Ammon's horn (tissue), 1 donor: ENCODE measurements at regions not wholly inside any gene's neighbourhood (a gene's known extent, or its start where the extent isn't known, plus 50 kb on each side); places are given as distances from the start of the nearest gene placed in this dataset.

Experiments
- DNase-seq: peaks from one replicate; pipeline ENCODE4 v3.0.0-alpha.2; 2016; ENCODE audit warnings: low spot score

DNA sequence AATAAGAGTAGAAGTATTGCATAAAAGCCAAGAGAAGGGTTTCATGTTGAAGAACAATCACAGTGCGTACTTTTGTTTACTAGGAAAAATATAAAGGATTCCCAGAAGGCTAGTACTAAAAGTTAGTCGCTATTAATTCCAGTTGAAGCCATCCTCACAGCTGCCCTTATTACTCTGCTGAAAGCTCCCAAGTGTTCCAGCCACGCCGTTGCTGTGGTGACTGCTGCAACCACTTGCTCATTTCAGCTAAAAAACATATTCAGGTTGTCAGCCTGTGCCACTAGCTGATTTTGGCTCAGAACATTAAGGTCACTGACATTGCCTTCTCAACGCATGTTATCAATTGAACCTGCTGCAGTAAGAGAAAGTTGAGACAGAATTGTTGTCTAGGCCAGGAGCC lies 87.1 kb upstream of the FNDC3A start:
- DNase-seq = peak; percentile 29

DNA sequence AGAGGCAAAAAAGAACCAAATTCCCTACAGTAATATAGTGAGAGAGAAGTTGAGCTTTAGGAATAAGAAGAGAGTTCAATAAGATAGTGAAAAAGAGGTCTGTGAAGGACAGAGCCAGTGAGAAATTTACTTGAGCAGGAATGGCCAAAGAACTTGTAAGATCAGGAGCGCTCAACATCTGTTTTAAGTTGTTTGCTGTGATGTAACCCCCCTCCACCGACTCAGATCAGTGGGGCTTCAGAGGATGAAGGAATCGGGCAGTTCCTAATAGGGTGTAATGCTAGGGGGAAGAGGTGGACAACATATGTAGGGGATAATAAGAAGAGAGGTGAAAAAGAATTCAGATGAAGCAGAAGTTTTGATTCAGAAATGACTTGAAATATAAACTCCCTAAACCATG lies 85.3 kb upstream of the FNDC3A start:
- no peak for DNase-seq

DNA sequence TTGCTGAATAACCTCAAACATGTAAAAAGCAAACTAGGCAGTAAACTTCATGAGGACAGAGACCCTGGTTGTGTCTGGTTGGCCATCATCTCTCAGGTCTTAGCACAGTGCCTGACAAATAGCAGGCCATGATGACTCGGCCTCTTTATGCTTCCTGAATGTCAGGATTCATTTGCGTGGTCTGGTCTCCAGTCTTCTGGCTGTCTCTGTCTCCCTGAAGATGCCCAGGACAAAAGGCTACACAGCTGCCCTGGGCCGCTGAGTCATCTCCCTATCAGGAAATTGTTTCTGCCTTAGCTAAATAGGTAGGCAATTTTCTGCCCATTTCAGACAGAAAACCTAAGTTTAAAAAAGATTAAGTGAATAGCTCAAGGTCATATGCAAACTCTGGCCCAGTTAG lies 84.1 kb upstream of the FNDC3A start:
- no peak for DNase-seq

DNA sequence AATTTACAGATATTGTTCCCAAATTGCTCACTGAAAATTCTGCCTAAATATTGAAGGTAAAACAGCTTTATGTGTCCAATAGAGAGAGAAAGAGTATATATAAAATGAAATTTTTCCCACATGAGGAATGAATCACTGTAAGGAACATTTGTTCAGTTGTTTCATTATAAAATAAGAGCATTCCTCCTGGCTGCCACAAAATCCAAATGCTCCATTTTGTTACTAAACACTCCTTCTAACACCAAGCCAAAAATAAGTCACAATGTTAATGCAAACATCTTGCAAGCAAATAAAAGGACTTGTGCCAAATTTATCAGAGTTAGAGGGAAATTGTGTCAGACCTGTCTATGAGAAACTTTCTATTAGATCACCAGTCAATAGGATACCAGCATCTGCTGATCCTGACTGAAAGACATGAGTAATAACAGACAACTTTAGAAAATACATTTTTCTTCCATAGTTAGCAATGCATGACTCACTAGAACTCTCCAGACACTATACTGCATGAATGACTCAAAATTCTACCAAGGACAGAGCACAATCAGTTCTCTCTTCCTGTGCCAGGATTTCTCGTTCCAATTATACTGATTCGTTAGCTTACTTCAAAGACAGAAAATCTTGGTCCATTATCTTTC lies 83.5 kb upstream of the FNDC3A start:
- DNase-seq = peak; percentile 52

DNA sequence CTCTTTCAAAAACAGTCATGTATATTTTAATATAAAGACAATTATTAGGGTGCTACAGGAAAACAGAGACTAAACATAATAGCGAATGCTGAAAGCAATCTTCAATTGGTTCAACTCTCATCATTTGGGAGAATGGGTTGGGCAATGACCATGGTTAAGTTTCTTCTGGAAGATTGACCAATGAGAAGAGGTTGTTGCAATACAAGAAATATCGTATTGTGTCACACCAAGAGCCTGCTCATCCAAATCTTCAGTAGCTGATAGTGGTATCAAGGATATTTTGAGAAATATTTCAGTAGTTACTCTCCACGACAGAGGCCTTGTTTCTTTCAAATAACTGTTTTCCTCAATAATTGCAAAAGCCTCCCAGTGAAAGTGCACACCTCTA lies 83.0 kb upstream of the FNDC3A start:
- no peak for DNase-seq

DNA sequence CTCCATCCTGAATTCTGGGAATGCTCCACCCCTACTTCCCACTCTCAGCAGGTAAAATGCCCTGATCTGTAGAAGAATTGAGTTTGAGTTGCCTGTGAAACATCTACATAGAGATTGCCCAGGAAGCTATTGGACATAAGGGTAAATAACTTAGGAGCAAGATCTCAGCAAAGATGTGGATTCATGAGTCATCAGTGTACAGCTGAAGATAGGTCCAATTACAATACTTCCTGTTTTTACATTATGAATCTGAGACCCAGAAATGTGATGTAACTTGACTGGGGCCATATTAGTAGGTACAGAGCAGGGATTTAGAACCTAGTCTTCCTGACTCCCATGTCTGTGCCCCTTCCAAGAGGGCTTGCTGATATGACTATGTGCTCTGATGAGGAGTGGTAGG lies 79.4 kb upstream of the FNDC3A start:
- no peak for DNase-seq

DNA sequence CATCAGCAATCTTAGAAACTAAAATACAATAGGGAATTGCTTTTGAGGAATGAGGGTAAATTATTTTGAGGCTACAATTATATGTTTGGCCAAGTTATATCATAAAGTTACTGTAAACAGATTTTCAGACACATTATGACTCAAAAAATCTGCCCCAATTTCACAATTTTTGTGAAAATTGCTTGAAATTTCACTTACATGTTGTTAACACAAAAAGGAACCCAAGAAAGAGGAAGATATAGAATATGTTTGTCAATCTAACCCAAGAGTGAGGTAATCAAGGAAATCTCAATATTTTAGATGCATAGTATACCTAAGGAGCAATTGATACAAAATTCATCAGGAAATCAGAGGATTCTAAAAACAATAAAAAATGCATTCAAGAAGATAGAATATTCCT lies 73.9 kb upstream of the FNDC3A start:
- no peak for DNase-seq

DNA sequence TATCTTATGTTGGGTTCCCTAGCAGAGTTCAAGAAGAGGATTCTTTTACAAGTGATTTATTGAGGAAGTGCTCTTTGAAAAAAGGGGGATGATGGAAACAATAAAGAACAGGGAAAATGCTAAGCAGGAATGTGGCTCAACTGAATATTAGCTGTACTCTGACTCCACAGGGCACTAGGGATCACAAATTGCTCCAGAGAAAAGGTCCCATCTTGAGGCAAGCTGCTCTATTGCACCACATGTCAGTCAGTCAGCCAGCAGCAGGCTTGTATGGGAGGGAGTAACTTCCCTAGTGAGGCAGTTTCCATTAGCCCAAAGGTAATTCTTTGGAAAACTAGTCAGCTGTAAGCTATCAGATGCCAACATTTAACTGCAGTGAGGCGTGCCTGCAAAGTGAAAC lies 73.3 kb upstream of the FNDC3A start:
- no peak for DNase-seq

DNA sequence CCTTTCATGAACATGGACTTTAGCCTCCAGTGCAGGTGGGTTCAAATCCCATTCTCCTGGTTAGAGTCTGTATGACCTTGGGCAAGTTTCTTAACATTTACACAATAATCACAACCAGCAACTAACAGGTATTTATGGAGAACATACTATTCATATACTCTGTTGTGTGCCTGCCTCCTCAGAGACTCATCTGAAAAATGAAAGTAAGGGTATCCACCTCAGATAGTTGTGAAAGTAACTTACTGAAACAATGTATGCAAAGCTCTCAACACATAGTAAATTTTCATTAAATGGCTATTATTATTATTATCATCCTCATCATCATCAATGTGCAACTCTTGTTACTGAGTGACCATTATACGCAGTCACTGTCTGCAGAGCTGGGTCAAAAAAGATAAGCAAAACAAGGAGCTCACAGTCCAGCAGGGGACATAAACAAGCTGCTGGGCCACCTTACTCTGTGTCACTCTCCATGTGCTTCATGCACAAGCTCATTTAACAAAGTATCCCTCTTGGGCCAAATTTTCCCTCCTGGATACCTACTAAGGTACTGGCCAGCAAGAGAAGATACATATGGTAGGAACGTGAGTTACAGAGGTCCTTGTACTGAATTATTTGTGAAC lies 70.9 kb upstream of the FNDC3A start:
- DNase-seq = no peak

DNA sequence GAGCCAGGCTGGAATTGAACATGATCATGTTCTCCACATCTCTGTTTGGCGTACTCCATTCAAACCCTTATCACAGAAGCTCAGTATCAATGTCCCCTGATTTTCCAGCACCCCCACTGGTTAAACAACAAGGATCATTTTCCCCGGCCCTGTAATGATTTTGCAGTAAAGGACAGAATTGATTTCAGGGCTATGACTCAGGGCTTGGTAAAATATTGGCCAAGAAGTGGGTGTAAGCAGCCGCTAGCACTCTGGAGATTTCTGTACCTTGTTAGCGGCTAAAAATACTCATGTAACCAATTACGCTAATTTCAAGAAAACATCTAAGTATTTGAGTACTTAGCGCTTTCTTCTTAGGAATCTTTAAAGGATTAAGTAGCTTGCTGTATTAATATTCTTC lies 69.5 kb upstream of the FNDC3A start:
- DNase-seq = peak; percentile 10

DNA sequence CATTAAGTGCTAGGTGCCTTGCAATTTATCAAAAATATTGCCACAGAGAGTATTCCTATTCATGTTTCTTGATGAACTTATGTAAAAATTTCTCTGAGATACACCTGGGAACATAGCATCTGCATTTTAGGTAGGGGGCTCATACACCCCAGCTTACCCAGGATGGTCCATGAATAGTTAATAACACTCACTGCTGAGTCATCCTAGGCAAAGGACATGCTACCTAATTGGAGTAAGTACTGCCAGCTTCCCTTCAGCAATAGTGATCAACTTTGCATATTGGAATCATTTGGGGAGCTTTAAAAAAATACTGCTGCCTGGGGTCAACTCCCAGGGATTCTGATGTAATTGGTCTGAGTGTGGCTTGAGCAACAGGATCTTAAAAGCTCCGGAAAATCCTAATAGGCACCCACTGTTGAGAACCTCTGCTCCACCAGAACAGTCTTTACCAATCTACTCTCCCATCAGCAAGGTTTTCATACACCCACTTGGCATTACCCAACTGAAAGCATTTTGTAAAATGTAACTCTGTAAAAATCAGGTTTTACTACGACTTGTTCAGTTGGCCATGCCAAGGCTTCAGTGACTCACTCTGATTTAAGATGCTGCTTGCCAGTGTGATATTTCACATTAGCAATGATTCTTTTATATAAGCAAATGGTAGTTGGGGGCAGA lies 67.2 kb upstream of the FNDC3A start:
- DNase-seq = peak; percentile 52

DNA sequence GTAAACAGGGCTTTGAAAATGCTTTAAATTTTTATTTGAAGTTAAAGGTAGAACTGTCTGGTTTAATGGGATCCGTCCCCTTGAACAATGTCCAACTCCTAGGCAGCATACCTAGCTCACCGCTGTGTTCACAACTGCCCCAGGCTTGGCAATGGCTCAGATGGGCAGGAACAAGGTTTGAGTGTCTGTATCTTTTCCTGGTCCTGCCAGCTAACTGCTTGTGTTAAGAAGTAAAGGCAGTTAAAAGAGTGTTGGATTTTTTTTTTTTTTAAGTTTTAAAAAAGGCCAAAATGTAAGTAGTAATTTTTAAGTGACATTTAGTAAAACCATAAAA lies 66.7 kb upstream of the FNDC3A start:
- DNase-seq = no peak

DNA sequence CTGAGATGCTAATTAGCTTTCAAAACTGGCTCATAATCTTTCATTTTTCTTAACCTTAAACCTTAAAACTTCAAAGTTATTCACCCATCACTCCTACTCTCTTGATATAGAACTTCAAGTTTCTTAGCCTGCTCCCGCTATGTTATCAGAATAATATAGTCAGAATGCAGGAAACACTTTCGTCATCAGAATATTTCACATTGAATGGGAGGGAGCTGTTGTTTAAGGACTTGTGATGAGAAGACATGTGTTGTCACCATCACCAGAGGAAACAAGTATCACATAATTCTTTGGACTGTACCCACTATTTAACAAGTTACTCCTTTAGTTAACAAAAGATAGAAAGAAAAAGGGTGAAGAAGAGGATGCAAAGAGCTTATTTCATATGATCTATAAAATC lies 65.0 kb upstream of the FNDC3A start:
- no peak for DNase-seq

DNA sequence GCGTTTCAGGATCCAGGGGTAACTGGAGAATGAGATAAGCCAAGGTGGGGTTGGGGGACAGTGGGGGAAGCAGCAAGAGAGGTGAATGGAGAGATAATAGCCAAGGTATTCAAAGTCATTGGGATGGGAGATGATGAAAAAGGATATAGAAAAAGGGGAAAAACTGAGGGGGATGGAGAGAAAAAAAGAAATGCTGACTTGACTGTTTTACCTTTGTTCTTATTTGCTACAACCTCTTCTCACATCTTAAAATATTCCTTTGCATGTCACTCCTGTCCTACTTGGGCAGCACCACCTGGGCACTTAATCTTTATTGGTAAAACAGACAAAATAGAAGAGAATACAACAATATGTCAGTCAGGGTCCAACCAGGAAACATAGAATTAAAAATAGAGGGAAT lies 56.0 kb upstream of the FNDC3A start:
- DNase-seq = no peak

DNA sequence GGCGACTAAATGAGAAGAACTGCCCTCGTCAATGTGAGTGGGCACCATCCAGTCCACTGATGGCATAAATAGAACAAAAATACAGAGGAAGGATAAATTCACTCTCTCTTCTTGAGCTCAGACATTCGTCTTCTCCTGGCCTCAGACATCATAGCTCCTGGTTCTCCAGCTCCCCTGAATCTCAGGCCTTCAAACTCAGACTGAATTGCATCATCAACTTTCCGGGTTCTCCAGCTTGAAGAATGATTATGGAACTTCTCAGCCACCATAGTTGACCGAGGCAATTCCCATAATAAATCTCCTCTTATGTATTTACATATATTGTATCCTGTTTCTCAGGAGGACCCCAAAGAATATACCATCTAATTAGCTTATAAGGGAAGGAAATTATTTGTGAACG lies 55.0 kb upstream of the FNDC3A start:
- no peak for DNase-seq

DNA sequence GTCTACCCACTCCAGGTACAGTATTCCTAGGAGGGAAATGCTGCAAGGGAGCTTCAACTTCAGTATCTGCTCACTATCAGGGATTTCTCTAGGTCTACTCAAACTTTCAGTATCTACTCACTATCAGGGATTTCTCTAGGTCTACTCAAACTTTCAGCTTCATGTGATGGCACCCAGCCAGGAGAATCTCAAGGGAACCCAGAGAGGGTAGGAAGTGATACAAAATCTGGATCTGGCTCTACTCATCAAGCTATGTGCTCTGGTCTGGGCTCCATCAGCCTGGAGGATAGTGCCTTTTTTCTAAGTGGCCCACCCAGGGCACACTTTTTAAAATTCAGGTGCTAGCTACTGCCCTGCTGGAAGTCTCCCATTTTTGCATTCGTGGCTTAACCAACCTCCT lies 52.3 kb upstream of the FNDC3A start:
- no peak for DNase-seq

DNA sequence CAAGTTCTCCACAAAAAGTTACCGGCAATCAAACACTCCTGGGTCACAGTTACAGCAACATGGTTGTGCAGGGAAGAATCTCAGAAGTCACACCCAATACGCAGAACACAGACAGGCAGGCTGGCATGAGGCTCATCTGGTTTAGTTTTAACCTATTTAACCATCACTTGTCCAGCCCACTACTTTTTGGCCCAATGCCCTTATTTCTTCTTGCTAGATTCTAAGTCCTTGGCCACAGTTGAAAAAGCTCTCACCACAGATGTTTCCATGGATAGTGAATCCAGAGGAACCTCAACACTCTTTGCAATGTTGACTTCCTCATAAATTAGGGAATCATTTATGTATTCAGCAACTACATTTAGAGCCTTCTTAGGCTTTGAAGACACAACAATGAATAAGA lies 50.7 kb upstream of the FNDC3A start:
- no peak for DNase-seq
